Fibroblast of lung (primary cell): ENCODE measurements at regions not wholly inside any gene's neighbourhood (a gene's known extent, or its start where the extent isn't known, plus 50 kb on each side); places are given as distances from the start of the nearest gene placed in this dataset.

Source experiments
- DNase-seq, 2 donors: peaks; one replicate each; pipeline versions ENCODE4 v3.0.0 to v3.0.0-alpha.2; 2010; ENCODE audit warnings: low read depth in 2 of 2
- H2AFZ ChIP-seq: 2 replicates; pipeline ENCODE4 v1.5.1; 2012; ENCODE audit warnings: low read length, control low read depth, inconsistent platforms
- H3K27ac ChIP-seq: 2 replicates; pipeline ENCODE4 v1.5.1; 2011; ENCODE audit warnings: low read length, control low read depth; ENCODE audit not compliant: insufficient read depth
- H3K27me3 ChIP-seq: 2 replicates; pipeline ENCODE4 v1.5.1; 2011; ENCODE audit warnings: mild to moderate bottlenecking, low read length; ENCODE audit not compliant: control insufficient read depth, insufficient read depth
- H3K36me3 ChIP-seq: 2 replicates; pipeline ENCODE4 v1.5.1; 2011; ENCODE audit warnings: low read length; ENCODE audit not compliant: control insufficient read depth, insufficient read depth
- H3K4me1 ChIP-seq: 2 replicates; pipeline ENCODE4 v1.5.1; 2011; ENCODE audit warnings: low read length; ENCODE audit not compliant: control insufficient read depth, insufficient read depth; ENCODE audit errors: extremely low read depth
- H3K4me2 ChIP-seq: 2 replicates; pipeline ENCODE4 v1.5.1; 2011; ENCODE audit warnings: low read length, control low read depth; ENCODE audit not compliant: insufficient read depth; ENCODE audit errors: extremely low read depth
- H3K4me3 ChIP-seq, 4 experiments: fragments of 200-600 bp in 1 of 4; sonication (generic) in 1 of 4; replicated peaks in 1 of 4; 2 replicates each; pipeline ENCODE4 v1.5.1; 2011 to 2016; ENCODE audit warnings: low read length in 4 of 4, low read depth in 3 of 4, mild to moderate bottlenecking in 3 of 4, control low read depth in 2 of 4, inconsistent platforms in 1 of 4, mixed read lengths in 1 of 4; ENCODE audit not compliant: insufficient read depth in 1 of 4; ENCODE audit errors: control extremely low read depth in 1 of 4
- H3K79me2 ChIP-seq: 2 replicates; pipeline ENCODE4 v1.5.1; 2012; ENCODE audit warnings: mild to moderate bottlenecking, low read length, inconsistent platforms; ENCODE audit not compliant: control insufficient read depth, insufficient read depth
- H3K9ac ChIP-seq: 2 replicates; pipeline ENCODE4 v1.5.1; 2011; ENCODE audit warnings: mild to moderate bottlenecking, low read length, control low read depth; ENCODE audit not compliant: insufficient read depth
- H3K9me3 ChIP-seq: 2 replicates; pipeline ENCODE4 v1.5.1; 2012; ENCODE audit warnings: low read depth, low read length; ENCODE audit not compliant: control insufficient read depth, insufficient read depth
- H4K20me1 ChIP-seq: 2 replicates; pipeline ENCODE4 v1.5.1; 2011; ENCODE audit warnings: low read length; ENCODE audit not compliant: control insufficient read depth, insufficient read depth; ENCODE audit errors: extremely low read depth
- EZH2 ChIP-seq: IDR thresholded peaks from 2 replicates; pipeline ENCODE4 v1.5.1; 2012; ENCODE audit warnings: low read length, control low read depth, mild to moderate bottlenecking; ENCODE audit errors: missing control alignments
- TF ChIP-seq, protein P1 (sequence below), 2 donors: IDR thresholded peaks in 1 of 2; conservative IDR thresholded peaks in 1 of 2; 1 replicate in 1 of 2; 2 replicates in 1 of 2; pipeline ENCODE4 v1.5.1; 2011 to 2012; ENCODE audit warnings: low read length in 2 of 2, control low read depth in 1 of 2, inconsistent platforms in 1 of 2, low read depth in 1 of 2, mild to moderate bottlenecking in 1 of 2

DNA sequence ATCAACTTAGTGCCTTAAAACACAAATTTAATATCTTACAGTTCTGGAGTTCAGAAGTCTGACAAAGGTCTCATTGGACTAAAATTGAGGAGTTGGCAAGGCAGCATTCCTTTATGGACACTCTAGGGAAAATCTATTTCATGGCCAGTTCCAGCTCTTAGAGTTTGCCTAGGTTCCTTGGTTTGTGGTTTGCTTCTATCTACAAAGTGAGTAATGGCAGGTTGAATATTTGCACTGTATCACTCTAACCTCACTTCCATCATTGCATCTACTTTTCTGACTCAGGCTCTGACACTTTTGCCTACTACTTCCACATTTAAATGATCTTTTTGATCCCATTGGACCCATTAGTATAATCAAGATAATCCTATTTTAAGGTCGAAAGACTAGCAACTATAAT lies 64.7 kb upstream of the PCDH10 start:
- Histone ChIP-seq H3K27ac (no peak overlapping the region), H3K4me1 (no peaks in the 10 kb centered on the region), H3K4me2 (no peak overlapping the region), H3K9me3 (no peaks in the 10 kb centered on the region), H3K27me3 (no peaks in the 10 kb centered on the region), H3K79me2 (no peaks in the 10 kb centered on the region), H4K20me1 (no peaks in the 10 kb centered on the region), H3K9ac (no peak overlapping the region), H2AFZ (no peak overlapping the region), H3K4me3 (no peak overlapping the region), H3K36me3 (no peaks in the 10 kb centered on the region)
- peak in 1 of 2 donors; percentile 51 for DNase-seq
- TF ChIP-seq EZH2: no peak
- TF ChIP-seq, protein P1, sequence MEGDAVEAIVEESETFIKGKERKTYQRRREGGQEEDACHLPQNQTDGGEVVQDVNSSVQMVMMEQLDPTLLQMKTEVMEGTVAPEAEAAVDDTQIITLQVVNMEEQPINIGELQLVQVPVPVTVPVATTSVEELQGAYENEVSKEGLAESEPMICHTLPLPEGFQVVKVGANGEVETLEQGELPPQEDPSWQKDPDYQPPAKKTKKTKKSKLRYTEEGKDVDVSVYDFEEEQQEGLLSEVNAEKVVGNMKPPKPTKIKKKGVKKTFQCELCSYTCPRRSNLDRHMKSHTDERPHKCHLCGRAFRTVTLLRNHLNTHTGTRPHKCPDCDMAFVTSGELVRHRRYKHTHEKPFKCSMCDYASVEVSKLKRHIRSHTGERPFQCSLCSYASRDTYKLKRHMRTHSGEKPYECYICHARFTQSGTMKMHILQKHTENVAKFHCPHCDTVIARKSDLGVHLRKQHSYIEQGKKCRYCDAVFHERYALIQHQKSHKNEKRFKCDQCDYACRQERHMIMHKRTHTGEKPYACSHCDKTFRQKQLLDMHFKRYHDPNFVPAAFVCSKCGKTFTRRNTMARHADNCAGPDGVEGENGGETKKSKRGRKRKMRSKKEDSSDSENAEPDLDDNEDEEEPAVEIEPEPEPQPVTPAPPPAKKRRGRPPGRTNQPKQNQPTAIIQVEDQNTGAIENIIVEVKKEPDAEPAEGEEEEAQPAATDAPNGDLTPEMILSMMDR (conservative IDR thresholded peaks at IDR 0.05 in 1 of 2, IDR thresholded peaks at IDR 0.05 in 1 of 2; ENCODE audit: low read depth in 1 of 2, low read length in 2 of 2): no peak

DNA sequence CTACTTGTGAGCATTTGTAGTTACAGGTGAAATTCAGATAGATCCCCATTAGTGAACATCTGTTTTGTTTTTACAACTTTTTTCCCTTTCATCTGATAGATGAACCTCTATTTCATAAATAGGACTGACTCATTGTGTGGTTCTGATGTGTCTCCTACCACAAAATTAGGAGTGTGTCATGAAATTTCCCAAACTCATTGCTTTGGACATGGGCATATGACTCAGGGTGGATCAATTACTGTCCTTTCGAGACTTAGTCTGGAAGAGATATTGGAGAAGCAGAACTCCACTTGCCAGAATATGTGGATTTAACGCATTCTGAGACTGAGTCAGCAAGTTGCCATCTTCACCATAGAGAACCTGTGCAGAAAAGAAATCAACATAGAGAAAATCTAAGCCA lies 53.5 kb upstream of the PCDH10 start:
- no peaks in the 10 kb centered on the region for H3K9me3 ChIP-seq
- no peak overlapping the region for H3K27ac ChIP-seq
- no peaks in the 10 kb centered on the region for H3K79me2 ChIP-seq
- H3K4me1 ChIP-seq: no peaks in the 10 kb centered on the region
- no peaks in the 10 kb centered on the region for H4K20me1 ChIP-seq
- no peaks in the 10 kb centered on the region for H3K27me3 ChIP-seq
- H3K4me3 ChIP-seq: no peak overlapping the region
- no peak overlapping the region for H2AFZ ChIP-seq
- H3K4me2 ChIP-seq: no peak overlapping the region
- peak in 1 of 2 donors; percentile 78 for DNase-seq
- H3K9ac ChIP-seq: no peak overlapping the region
- H3K36me3 ChIP-seq: no peaks in the 10 kb centered on the region
- TF ChIP-seq, protein P1 (conservative IDR thresholded peaks at IDR 0.05 in 1 of 2, IDR thresholded peaks at IDR 0.05 in 1 of 2; ENCODE audit: low read depth in 1 of 2, low read length in 2 of 2): no peak

DNA sequence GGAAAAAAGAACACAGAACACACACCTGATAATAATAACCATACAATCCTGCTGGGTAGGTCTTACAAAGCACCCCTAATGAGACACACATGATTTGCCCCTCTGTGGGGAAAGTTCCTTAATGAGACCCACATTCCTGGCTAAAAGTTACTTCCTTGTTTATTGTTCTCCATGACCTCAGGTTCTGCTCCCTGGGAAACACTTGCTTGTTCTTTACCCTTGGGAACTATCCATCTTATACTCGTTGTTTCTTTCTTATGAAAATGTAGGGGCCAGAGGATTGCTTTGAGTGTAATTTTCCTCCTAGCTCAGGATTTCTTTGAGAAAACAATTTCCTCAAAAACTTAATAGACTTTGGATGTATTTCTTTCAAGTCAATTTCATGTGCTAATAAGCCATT lies 52.1 kb upstream of the PCDH10 start:
- no peaks in the 10 kb centered on the region for H3K79me2 ChIP-seq
- no peaks in the 10 kb centered on the region for H3K9me3 ChIP-seq
- H4K20me1 ChIP-seq: no peaks in the 10 kb centered on the region
- H3K4me2 ChIP-seq: no peak overlapping the region
- TF ChIP-seq, protein P1 (conservative IDR thresholded peaks at IDR 0.05 in 1 of 2, IDR thresholded peaks at IDR 0.05 in 1 of 2; ENCODE audit: low read depth in 1 of 2, low read length in 2 of 2): no peak
- no peak for TF ChIP-seq EZH2
- H3K9ac ChIP-seq: no peak overlapping the region
- H3K27me3 ChIP-seq: no peaks in the 10 kb centered on the region
- H2AFZ ChIP-seq: no peak overlapping the region
- H3K4me3 ChIP-seq: no peak overlapping the region
- H3K4me1 ChIP-seq: no peaks in the 10 kb centered on the region
- H3K36me3 ChIP-seq: no peaks in the 10 kb centered on the region
- H3K27ac ChIP-seq: no peak overlapping the region
- DNase-seq: peak in 1 of 2 donors; percentile 1
